Sigmoid colon (tissue), 6 donors: ENCODE measurements at regions not wholly inside any gene's neighbourhood (a gene's known extent, or its start where the extent isn't known, plus 50 kb on each side); places are given as distances from the start of the nearest gene placed in this dataset.
"Not testable (repeated sequence)": the region's sequence is repeated elsewhere in the genome, so short reads cannot be mapped to it uniquely, and the experiment has no call there.

Experiments
- DNase-seq: peaks from one replicate; pipeline ENCODE4 v3.0.0-alpha.2; 2019
- H3K27ac ChIP-seq, 4 donors: fragments of 200-600 bp; sonication (generic); one replicate each; pipeline ENCODE4 v1.5.1; 2016 to 2019; ENCODE audit warnings: mild to moderate bottlenecking in 1 of 4
- H3K27me3 ChIP-seq, 3 donors: fragments of 200-600 bp; sonication (generic); one replicate each; pipeline ENCODE4 v1.5.1; 2019; ENCODE audit warnings: mild to moderate bottlenecking in 1 of 3
- H3K36me3 ChIP-seq, 4 donors: fragments of 200-600 bp; sonication (generic); one replicate each; pipeline ENCODE4 v1.5.1; 2016 to 2019
- H3K4me1 ChIP-seq, 4 donors: fragments of 200-600 bp; sonication (generic); one replicate each; pipeline ENCODE4 v1.5.1; 2017 to 2019
- H3K4me3 ChIP-seq, 4 donors: fragments of 200-600 bp; sonication (generic); one replicate each; pipeline ENCODE4 v1.5.1; 2017 to 2019; ENCODE audit warnings: mild to moderate bottlenecking in 2 of 4, moderate library complexity in 1 of 4
- H3K9me3 ChIP-seq, 4 donors: fragments of 200-600 bp in 3 of 4; sonication (generic) in 3 of 4; one replicate each; pipeline versions ENCODE4 v1.5.1 to v1.6.1; 2013 to 2019
- EP300 ChIP-seq, 4 donors: sonication (generic); formaldehyde crosslinking; IDR thresholded peaks; one replicate each; pipeline ENCODE4 v1.6.1; 2017; ENCODE audit warnings: antibody characterized with exemption in 4 of 4
- POLR2A ChIP-seq, 2 donors: fragments of 450-650 bp; IDR thresholded peaks; one replicate each; pipeline ENCODE4 v1.6.1; 2016; ENCODE audit warnings: antibody characterized with exemption in 2 of 2, mild to moderate bottlenecking in 2 of 2, moderate library complexity in 2 of 2
- POLR2AphosphoS5 ChIP-seq, 4 donors: sonication (generic); formaldehyde crosslinking; IDR thresholded peaks; one replicate each; pipeline ENCODE4 v1.6.1; 2017; ENCODE audit warnings: antibody characterized with exemption in 4 of 4
- WGBS, 2 donors: extraction: QIAGEN DNeasy Blood & Tissue Kit; methylation state at CpG; one replicate each; pipeline ENCODE4 v1.1.7; 2013; 5-methylcytosine and 5-hydroxymethylcytosine counted together
- intact Hi-C: fragments of 100-400 bp; cut with DNase I; formaldehyde crosslinking; loops from one replicate; pipeline ENCODE4 v1.15.1; 2023
- TF ChIP-seq, protein P1 (sequence below), 4 experiments: fragments of 450-650 bp in 3 of 4; fragments of 200-600 bp in 1 of 4; IDR thresholded peaks; one replicate each; pipeline ENCODE4 v1.5.1; 2016 to 2019; ENCODE audit warnings: antibody characterized with exemption in 4 of 4, mild to moderate bottlenecking in 3 of 4, moderate library complexity in 2 of 4
- donor health status: healthy with polysubstance abuse.
- donor health status: healthy.

DNA sequence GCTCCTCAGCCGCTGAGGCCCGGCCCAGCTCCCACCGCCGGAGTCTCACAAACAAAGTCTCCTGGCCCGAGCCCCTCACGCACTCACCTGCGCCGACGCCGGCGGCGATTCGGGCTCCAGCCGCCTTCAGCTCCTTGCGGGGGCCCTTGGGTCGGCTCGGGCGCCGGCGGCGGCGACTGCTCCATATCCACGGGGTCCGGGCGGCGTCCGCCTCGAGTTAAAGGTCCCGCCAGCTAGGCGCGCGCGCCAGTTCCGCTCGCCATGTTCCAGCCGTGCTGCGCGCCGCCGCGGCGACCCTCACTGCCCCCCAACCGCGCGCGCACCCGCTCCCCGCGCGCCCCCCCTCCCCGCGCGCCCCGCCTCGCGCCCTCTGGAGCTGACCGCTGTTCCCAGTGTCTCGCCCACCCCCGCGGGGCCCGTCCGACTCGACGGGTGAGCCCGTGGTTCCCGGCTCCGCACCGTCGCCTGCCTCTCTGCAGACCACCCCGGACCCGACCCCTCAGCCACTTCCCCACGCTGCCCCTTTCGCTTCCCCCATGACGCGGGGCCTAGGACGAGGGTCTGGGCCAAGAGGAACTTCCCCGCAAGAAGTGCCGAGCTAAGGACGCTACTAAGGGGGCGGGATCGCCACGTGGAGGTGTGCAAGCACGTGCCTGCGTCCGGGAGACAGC is 396.1 kb downstream of the ZNF33B start:
- H3K36me3 ChIP-seq = no peaks in the 10 kb centered on the region
- peak overlapping the region in 2 of 4 donors; percentile 21 to 27 for H3K4me3 ChIP-seq
- no peak for DNase-seq
- WGBS, 2 donors = 31 to 47% methylated on average over 85 of the region's 85 CpGs
- intact Hi-C loops = no loop called here
- H3K9me3 ChIP-seq = no peaks in the 10 kb centered on the region
- no peak overlapping the region for H3K27ac ChIP-seq
- peaks cover 6 to 24% (median 9%) of the 10 kb centered on the region in 3 donors for H3K27me3 ChIP-seq
- TF ChIP-seq, protein P1, sequence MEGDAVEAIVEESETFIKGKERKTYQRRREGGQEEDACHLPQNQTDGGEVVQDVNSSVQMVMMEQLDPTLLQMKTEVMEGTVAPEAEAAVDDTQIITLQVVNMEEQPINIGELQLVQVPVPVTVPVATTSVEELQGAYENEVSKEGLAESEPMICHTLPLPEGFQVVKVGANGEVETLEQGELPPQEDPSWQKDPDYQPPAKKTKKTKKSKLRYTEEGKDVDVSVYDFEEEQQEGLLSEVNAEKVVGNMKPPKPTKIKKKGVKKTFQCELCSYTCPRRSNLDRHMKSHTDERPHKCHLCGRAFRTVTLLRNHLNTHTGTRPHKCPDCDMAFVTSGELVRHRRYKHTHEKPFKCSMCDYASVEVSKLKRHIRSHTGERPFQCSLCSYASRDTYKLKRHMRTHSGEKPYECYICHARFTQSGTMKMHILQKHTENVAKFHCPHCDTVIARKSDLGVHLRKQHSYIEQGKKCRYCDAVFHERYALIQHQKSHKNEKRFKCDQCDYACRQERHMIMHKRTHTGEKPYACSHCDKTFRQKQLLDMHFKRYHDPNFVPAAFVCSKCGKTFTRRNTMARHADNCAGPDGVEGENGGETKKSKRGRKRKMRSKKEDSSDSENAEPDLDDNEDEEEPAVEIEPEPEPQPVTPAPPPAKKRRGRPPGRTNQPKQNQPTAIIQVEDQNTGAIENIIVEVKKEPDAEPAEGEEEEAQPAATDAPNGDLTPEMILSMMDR (IDR thresholded peaks at IDR 0.05) = no peak
- no peak for TF ChIP-seq POLR2A (IDR thresholded peaks at IDR 0.05)
- no peak for TF ChIP-seq POLR2AphosphoS5 (IDR thresholded peaks at IDR 0.05)
- TF ChIP-seq EP300 (IDR thresholded peaks at IDR 0.05) = no peak
- H3K4me1 ChIP-seq = no peaks in the 10 kb centered on the region

DNA sequence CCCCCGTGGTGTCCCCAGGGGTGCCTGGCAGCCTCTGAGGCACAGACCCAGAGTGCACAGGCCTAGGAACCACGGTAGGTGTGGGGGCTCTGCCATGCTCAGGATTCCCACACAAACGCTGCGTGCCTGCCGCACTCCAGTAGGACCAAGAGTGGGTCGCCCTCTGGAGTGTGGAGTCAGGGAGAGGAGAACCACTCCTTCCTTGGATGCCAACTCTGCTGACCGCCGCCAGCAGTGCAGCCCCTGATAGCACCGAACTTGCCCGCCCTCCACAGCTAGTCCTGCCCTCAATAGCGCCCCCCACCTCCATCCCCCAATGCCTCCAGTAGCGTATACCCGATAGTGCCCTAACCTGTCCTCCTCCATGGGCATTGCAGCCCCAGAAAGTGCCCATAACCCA is 402.0 kb downstream of the ZNF33B start:
- H3K4me3 ChIP-seq, H3K27ac ChIP-seq, DNase-seq, H3K27me3 ChIP-seq, H3K36me3 ChIP-seq, intact Hi-C loops, H3K4me1 ChIP-seq, H3K9me3 ChIP-seq: not testable (repeated sequence)
- 93% methylated on average over 13 of the region's 13 CpGs for WGBS, 2 donors

DNA sequence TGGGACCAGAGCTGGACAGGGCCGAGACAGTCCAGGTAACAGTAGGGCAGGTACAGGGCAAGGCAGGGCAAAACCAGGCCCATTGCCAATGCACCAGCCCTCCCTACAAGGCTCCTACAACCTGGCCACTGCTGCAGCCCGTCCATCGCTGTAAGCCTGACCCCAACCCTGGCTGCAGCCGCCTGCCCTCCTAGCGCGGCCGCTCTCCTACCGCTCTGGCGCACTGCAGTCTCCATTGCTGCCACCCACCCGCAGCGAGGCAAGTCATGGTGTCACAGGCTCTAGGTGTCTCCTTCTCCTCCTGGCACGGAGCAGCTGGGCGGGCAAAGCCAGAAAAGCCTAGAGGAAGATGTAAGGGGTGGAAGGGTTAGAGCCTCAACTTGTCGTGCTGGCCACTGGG is 402.6 kb downstream of the ZNF33B start:
- H3K4me1 ChIP-seq, DNase-seq, H3K27ac ChIP-seq, intact Hi-C loops, H3K36me3 ChIP-seq, H3K4me3 ChIP-seq, H3K9me3 ChIP-seq, H3K27me3 ChIP-seq: not testable (repeated sequence)
- 88 to 93% methylated on average over 14 of the region's 14 CpGs for WGBS, 2 donors

DNA sequence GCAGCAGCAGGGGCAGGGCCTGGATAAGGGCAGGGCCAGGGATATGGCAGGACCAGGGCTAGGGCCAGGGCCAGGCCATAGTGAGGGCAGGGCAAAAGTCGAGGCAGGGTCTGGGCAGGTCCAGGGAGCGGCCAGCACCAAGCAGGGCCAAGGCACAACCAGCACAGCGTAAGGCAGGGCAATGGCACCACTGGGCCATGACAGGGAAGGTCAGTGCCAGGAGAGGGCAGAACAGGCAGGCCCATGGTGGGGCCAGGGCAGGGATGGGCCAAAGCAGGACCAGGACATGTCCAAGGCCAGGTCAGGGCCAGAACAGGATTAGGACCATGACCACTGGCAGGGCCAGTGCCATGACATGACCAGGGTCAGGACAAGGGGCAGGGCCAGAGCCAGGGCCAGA is 403.1 kb downstream of the ZNF33B start:
- H3K9me3 ChIP-seq, H3K4me1 ChIP-seq, DNase-seq, H3K27me3 ChIP-seq, H3K27ac ChIP-seq, H3K4me3 ChIP-seq, H3K36me3 ChIP-seq, intact Hi-C loops: not testable (repeated sequence)
- 82 to 88% methylated on average over 3 of the region's 3 CpGs for WGBS, 2 donors

DNA sequence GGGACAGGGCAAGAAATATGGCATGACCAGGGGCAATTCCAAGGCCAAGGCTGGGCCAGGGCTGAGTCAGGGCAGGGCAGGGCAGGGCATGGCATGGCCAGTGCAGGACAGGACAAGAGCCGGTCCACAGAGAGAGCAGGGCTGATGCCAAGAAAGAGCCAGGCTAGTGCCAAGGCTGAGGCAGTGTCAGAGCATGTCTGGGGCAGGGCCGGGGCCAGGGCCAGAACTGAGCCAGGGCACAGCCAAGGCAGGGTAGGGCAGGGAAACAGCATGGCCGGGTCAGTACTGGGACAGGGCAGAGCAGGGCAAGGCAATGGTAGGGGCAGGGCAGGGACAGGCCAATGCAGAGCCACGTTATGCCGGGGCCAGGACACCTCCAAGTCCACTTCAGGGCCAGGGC is 403.9 kb downstream of the ZNF33B start:
- WGBS, 2 donors = 75 to 86% methylated on average over 5 of the region's 5 CpGs
- DNase-seq, intact Hi-C loops: not testable (repeated sequence)

DNA sequence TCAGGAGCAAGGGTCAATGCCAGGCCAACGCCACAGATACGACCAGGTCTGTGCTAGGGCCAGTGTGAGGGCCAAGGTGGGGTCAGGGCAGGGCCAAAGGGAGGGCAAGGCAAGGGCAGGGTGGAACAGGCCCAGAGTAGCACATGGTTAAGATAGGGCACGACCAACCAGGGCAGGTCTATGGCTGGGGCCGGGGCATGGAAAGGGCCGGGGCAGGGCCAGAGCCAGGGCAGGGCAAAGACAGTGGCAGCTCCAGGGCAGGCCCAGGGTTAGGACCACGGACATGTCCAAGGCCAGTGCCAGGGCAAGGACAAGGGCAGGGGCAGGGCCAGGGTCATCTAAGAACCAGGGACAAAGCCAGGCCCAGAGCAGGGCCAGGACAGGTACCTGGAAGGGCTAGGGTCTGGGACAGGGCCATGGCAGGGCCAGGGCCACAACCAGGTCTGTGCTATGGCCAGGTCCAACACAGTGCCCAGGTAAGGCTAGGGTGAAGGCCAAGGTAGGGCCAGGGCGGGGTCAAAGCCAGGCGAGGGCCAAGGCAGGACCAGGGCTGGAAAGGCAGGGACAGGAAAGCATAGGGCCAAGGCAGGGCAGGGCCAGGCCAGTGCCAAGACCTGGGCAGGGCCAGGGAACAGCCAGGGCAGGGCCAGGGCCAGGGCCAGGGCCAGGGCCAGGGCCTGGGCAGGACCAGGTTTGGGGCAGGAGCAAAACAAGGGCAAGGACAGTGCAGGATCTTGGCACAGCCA is 404.7 kb downstream of the ZNF33B start:
- H3K4me1 ChIP-seq, H3K27me3 ChIP-seq, H3K36me3 ChIP-seq, H3K9me3 ChIP-seq, H3K4me3 ChIP-seq, H3K27ac ChIP-seq, DNase-seq, intact Hi-C loops: not testable (repeated sequence)
- WGBS, 2 donors = 84 to 85% methylated on average over 8 of the region's 8 CpGs

More for the DNA sequence above, 403.9 kb downstream of the ZNF33B start:
- not testable (repeated sequence) for H3K27ac ChIP-seq, H3K4me3 ChIP-seq, H3K27me3 ChIP-seq, H3K9me3 ChIP-seq, H3K4me1 ChIP-seq, H3K36me3 ChIP-seq

DNA sequence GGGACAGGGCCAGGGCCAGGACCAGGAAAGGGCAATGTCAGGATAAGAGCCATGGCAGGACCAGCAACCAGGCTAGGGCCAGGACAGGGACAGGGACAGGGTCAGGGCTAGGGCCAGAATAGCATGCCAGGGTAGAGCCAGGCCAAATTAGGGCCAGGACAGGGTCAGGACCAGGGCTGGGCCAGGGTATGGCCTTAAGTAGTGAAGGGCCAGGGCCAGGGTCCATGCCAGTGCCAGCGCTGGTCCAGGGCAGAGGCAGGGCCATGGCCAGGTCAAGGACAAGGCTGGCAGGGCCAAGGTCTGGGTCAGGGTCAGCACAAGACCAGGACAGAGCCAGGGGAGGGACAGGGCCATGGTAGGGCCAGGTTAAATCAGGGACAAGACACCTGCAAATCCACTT is 405.4 kb downstream of the ZNF33B start:
- H3K27me3 ChIP-seq, H3K27ac ChIP-seq, DNase-seq, H3K4me1 ChIP-seq, H3K9me3 ChIP-seq, intact Hi-C loops, H3K36me3 ChIP-seq, H3K4me3 ChIP-seq: not testable (repeated sequence)
- WGBS, 2 donors = 85 to 92% methylated on average over 1 of the region's 1 CpG

DNA sequence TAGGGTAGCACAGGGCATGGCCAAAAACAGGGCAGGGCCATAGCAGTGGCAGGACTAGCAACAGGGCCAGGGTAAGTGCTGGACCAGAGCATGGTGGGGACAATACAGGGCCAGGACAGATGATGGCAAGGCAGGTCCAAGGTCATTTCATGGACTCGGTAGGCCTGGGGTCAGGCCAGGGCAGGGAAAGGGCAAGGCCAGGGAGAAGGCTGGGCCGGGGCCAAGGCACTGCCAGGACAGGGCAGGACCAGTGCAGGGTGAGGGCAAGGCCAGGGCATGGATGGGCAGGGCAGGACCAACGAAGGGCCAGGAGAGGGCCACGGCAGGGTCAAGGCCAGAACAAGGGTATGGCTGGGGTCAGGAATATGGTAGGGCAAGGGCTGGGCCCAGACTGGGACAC is 407.6 kb downstream of the ZNF33B start:
- H3K36me3 ChIP-seq, intact Hi-C loops, H3K4me1 ChIP-seq, H3K27me3 ChIP-seq, H3K4me3 ChIP-seq, H3K9me3 ChIP-seq, H3K27ac ChIP-seq, DNase-seq: not testable (repeated sequence)
- 74 to 77% methylated on average over 4 of the region's 4 CpGs for WGBS, 2 donors

DNA sequence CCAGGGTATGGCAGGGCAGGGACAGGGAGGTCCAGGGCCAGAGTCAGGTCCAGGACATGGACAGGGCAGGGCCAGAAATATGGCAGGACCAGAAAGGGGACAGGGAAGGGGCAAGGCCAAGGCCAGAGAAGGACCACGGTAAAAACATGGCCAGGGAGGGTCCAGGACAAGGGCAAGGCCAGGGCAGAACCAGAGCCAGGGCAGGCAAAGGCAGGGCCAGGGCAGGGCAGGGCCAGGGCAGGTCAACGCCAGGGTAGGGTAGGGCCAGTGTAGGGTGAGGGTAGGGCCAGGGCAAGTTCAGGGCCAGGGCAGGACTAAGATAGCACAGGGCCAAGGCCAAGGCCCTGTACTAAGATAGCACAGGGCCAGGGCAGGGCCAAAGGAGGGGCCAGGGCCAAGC is 408.3 kb downstream of the ZNF33B start:
- 53 to 56% methylated on average over 2 of the region's 2 CpGs for WGBS, 2 donors
- H3K27me3 ChIP-seq, H3K4me3 ChIP-seq, intact Hi-C loops, H3K4me1 ChIP-seq, H3K36me3 ChIP-seq, DNase-seq, H3K27ac ChIP-seq, H3K9me3 ChIP-seq: not testable (repeated sequence)

DNA sequence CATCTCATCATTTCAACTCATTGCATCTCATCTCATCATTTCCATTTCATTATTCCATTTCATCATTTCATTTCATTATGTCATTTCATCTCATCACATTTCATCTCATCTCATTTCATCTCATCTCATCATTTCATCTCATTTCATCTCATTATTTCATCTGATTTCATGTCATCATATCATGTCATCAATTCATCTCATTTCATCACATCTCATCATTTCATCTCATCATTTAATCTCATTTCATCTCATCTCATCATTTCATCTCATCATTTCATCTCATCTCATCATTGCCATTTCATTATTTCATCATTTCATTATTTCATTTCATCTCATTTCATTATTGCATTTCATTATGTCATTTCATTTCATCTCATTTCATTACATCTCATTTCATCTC is 410.5 kb downstream of the ZNF33B start:
- H3K4me3 ChIP-seq, H3K4me1 ChIP-seq, H3K36me3 ChIP-seq, H3K27ac ChIP-seq, H3K9me3 ChIP-seq, H3K27me3 ChIP-seq, intact Hi-C loops, DNase-seq: not testable (repeated sequence)

DNA sequence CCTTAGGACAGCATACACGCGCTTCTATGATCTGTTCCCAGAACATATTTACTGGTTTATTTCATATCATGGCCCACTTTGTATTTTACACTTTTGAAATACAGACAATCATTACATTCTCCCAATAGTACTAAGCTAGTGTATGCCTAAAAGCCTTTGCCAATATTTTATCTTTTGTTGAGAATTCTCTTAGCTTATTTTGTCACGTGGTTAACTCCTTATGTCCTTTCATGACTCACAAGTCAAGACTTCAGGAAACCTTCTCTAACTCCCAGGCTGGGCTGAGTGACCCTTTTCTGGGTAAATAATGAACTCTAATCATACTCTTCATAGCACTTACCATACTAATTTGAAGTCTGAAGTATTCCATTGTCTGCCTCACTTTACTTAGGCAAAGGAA is 444.8 kb downstream of the ZNF33B start:
- H3K4me1 ChIP-seq, intact Hi-C loops, H3K36me3 ChIP-seq, H3K4me3 ChIP-seq, H3K9me3 ChIP-seq, DNase-seq, H3K27me3 ChIP-seq, H3K27ac ChIP-seq: not testable (repeated sequence)
- WGBS, 2 donors = 58 to 61% methylated on average over 3 of the region's 3 CpGs
